ENCODE measurements at regions not wholly inside any gene's neighbourhood (a gene's known extent, or its start where the extent isn't known, plus 50 kb on each side); places are given as distances from the start of the nearest gene placed in this dataset.

DNA sequence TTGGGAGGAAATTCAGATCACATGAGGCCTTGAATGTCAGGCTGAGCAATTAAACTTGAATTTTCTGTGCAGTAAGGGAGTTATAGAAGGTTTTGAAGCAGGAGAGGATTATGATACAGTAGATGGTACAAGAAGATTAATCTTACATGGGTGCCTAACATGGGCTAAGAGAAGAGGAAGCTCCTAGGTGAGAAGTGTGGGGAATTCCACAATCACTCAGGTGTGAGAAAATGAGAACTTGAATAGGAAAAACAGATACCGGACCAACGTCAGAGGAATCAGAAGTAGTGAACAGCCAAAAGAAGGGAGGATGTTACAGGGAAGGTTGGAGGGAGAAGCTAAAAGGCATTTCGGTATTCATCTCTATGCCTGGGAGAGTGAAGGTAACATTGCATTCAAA is 250.7 kb upstream of the SLC35B3 start:
- H3K36me3 ChIP-seq (ENCODE audit: control insufficient read depth, insufficient read depth, low read length) = no peaks in the 10 kb centered on the region
- TF ChIP-seq POLR2AphosphoS5 (IDR thresholded peaks at IDR 0.05; ENCODE audit: low read depth, low read length) (no peak), TCF7L2 (IDR thresholded peaks at IDR 0.05; ENCODE audit: low read depth, low read length) (no peak), SIN3A (IDR thresholded peaks at IDR 0.05; ENCODE audit: borderline replicate concordance, insufficient read depth, low read depth, low read length) (no peak)
- TF ChIP-seq, protein P1, sequence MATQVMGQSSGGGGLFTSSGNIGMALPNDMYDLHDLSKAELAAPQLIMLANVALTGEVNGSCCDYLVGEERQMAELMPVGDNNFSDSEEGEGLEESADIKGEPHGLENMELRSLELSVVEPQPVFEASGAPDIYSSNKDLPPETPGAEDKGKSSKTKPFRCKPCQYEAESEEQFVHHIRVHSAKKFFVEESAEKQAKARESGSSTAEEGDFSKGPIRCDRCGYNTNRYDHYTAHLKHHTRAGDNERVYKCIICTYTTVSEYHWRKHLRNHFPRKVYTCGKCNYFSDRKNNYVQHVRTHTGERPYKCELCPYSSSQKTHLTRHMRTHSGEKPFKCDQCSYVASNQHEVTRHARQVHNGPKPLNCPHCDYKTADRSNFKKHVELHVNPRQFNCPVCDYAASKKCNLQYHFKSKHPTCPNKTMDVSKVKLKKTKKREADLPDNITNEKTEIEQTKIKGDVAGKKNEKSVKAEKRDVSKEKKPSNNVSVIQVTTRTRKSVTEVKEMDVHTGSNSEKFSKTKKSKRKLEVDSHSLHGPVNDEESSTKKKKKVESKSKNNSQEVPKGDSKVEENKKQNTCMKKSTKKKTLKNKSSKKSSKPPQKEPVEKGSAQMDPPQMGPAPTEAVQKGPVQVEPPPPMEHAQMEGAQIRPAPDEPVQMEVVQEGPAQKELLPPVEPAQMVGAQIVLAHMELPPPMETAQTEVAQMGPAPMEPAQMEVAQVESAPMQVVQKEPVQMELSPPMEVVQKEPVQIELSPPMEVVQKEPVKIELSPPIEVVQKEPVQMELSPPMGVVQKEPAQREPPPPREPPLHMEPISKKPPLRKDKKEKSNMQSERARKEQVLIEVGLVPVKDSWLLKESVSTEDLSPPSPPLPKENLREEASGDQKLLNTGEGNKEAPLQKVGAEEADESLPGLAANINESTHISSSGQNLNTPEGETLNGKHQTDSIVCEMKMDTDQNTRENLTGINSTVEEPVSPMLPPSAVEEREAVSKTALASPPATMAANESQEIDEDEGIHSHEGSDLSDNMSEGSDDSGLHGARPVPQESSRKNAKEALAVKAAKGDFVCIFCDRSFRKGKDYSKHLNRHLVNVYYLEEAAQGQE (IDR thresholded peaks at IDR 0.05; ENCODE audit: insufficient read depth in 1 of 2, low read depth in 2 of 2, low read length in 1 of 2) = no peak
- TF ChIP-seq, protein P2, sequence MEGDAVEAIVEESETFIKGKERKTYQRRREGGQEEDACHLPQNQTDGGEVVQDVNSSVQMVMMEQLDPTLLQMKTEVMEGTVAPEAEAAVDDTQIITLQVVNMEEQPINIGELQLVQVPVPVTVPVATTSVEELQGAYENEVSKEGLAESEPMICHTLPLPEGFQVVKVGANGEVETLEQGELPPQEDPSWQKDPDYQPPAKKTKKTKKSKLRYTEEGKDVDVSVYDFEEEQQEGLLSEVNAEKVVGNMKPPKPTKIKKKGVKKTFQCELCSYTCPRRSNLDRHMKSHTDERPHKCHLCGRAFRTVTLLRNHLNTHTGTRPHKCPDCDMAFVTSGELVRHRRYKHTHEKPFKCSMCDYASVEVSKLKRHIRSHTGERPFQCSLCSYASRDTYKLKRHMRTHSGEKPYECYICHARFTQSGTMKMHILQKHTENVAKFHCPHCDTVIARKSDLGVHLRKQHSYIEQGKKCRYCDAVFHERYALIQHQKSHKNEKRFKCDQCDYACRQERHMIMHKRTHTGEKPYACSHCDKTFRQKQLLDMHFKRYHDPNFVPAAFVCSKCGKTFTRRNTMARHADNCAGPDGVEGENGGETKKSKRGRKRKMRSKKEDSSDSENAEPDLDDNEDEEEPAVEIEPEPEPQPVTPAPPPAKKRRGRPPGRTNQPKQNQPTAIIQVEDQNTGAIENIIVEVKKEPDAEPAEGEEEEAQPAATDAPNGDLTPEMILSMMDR (IDR thresholded peaks at IDR 0.05) = no peak
- H3K4me1 ChIP-seq (ENCODE audit: control insufficient read depth, insufficient read depth, low read length) = no peaks in the 10 kb centered on the region
- H3K4me3 ChIP-seq (ENCODE audit: low read depth in 2 of 2, low read length in 2 of 2) = no peak overlapping the region
- no TSS peak for BruUV-seq (replicated peaks)
- H3K27me3 ChIP-seq (ENCODE audit: control insufficient read depth, insufficient read depth, low read length) = no peaks in the 10 kb centered on the region
- ChIA-PET POLR2A (no interaction called here), CTCF (no interaction called here)
- intact Hi-C loops (cut with micrococcal nuclease; ENCODE audit: unreplicated experiment) = no loop called here
- ATAC-seq (no peak), DNase-seq (ENCODE audit: low read depth, low spot score) (no peak)
- no peaks in the 10 kb centered on the region for H3K9me3 ChIP-seq (ENCODE audit: control insufficient read depth, insufficient read depth, low read depth, low read length)
- H3K27ac ChIP-seq (ENCODE audit: low read length) = no peak overlapping the region
- in situ Hi-C loops (cut with HindIII; ENCODE audit: low pct_unique_long_range_greater_than_20kb, low sequenced_read_pairs) = no loop called here

DNA sequence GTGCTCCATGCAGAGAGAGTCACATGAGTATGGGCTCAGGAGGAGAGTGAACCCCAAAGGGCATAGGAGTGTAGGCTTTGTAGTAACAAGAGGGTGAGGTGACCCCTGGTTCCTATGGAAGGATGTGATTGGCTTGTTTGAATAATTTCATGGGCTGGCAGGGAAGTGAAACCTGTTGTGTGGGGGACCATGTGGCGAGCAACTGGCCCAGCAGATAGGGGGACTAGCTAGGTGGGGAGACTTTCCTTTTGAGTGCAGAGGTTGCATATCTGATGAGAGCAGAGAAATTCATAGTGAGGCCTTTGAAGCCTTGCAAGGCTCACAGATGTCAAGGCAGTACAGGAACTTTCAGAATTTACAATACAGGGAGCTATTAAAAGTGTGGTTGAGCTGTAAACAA is 247.9 kb upstream of the SLC35B3 start:
- DNase-seq (ENCODE audit: low read depth, low spot score) (no peak), ATAC-seq (no peak)
- H3K9me3 ChIP-seq (ENCODE audit: control insufficient read depth, insufficient read depth, low read depth, low read length) = no peaks in the 10 kb centered on the region
- H3K27me3 ChIP-seq (ENCODE audit: control insufficient read depth, insufficient read depth, low read length) = no peaks in the 10 kb centered on the region
- no TSS peak for BruUV-seq (replicated peaks)
- CTCF ChIA-PET = no interaction called here
- no peak overlapping the region for H3K27ac ChIP-seq (ENCODE audit: low read length)
- H3K4me1 ChIP-seq (ENCODE audit: control insufficient read depth, insufficient read depth, low read length) = no peaks in the 10 kb centered on the region
- H3K4me3 ChIP-seq (ENCODE audit: low read depth in 2 of 2, low read length in 2 of 2) = no peak overlapping the region
- in situ Hi-C loops (cut with HindIII; ENCODE audit: low pct_unique_long_range_greater_than_20kb, low sequenced_read_pairs) = no loop called here
- intact Hi-C loops (cut with micrococcal nuclease; ENCODE audit: unreplicated experiment) = no loop called here
- TF ChIP-seq TCF7L2 (IDR thresholded peaks at IDR 0.05; ENCODE audit: low read depth, low read length) (no peak), SIN3A (IDR thresholded peaks at IDR 0.05; ENCODE audit: borderline replicate concordance, insufficient read depth, low read depth, low read length) (no peak), POLR2AphosphoS5 (IDR thresholded peaks at IDR 0.05; ENCODE audit: low read depth, low read length) (no peak)
- TF ChIP-seq, protein P2 (IDR thresholded peaks at IDR 0.05) = no peak
- TF ChIP-seq, protein P1 (IDR thresholded peaks at IDR 0.05; ENCODE audit: insufficient read depth in 1 of 2, low read depth in 2 of 2, low read length in 1 of 2) = no peak
- H3K36me3 ChIP-seq (ENCODE audit: control insufficient read depth, insufficient read depth, low read length) = no peaks in the 10 kb centered on the region
- POLR2A ChIA-PET = no interaction called here

All from Panc1 (cell line).